SK-N-SH (cell line): ENCODE measurements at regions not wholly inside any gene's neighbourhood (a gene's known extent, or its start where the extent isn't known, plus 50 kb on each side); places are given as distances from the start of the nearest gene placed in this dataset.

Experiments
- CTCF ChIA-PET: fragments of 300-600, 350-600 bp; formaldehyde crosslinking; extraction: SDS; loops from one replicate; lab custom pipeline; 2021; lab: Yijun Ruan, JAX
- POLR2A ChIA-PET: fragments of 350-600 bp; sonication (Branson Sonifier 250); formaldehyde crosslinking; extraction: SDS; loops from one replicate; lab custom pipeline; 2020; ENCODE audit warnings: antibody characterized with exemption, inconsistent platforms; lab: Yijun Ruan, JAX
- DNase-seq: peaks from one replicate; pipeline ENCODE4 v3.0.0; 2012
- H2AFZ ChIP-seq: fragments of 200-600 bp; sonication (generic); 2 replicates; pipeline ENCODE4 v1.8.1; 2016; ENCODE audit warnings: antibody characterized with exemption, mild to moderate bottlenecking, low read depth
- H3F3A ChIP-seq: fragments of 200-600 bp; sonication (generic); replicated peaks from 2 replicates; pipeline ENCODE3; 2016; ENCODE audit warnings: antibody characterized with exemption, mild to moderate bottlenecking; ENCODE audit not compliant: insufficient read depth
- H3K27ac ChIP-seq, 2 experiments: fragments of 200-500 bp in 1 of 2; fragments of 200-600 bp in 1 of 2; sonication (Bioruptor generic) in 1 of 2; sonication (generic), shearing (Covaris generic) in 1 of 2; 2 replicates each; pipeline versions ENCODE4 v1.5.1 to v1.6.1; 2014 to 2016; ENCODE audit warnings: low read depth in 2 of 2, inconsistent platforms in 1 of 2, low read length in 1 of 2, mild to moderate bottlenecking in 1 of 2, mixed read lengths in 1 of 2
- H3K27me3 ChIP-seq: fragments of 200-600 bp; sonication (generic), shearing (Covaris generic); 2 replicates; pipeline ENCODE4 v1.6.1; 2016; ENCODE audit warnings: mixed run types; ENCODE audit not compliant: insufficient read depth
- H3K36me3 ChIP-seq, 2 experiments: fragments of 200-500 bp in 1 of 2; fragments of 200-600 bp in 1 of 2; sonication (Bioruptor generic) in 1 of 2; sonication (generic) in 1 of 2; replicated peaks in 1 of 2; 2 replicates each; pipeline versions ENCODE3 to v1.5.1; 2014 to 2016; ENCODE audit warnings: low read length in 1 of 2, mild to moderate bottlenecking in 1 of 2; ENCODE audit not compliant: insufficient read depth in 2 of 2, control insufficient read depth in 1 of 2
- H3K4me1 ChIP-seq, 2 experiments: fragments of 200-500 bp in 1 of 2; fragments of 200-600 bp in 1 of 2; sonication (Bioruptor generic) in 1 of 2; sonication (generic), shearing (Covaris generic) in 1 of 2; 2 replicates each; pipeline versions ENCODE4 v1.5.1 to v1.6.1; 2014 to 2016; ENCODE audit warnings: low read depth in 1 of 2, low read length in 1 of 2, mixed run types in 1 of 2; ENCODE audit not compliant: insufficient read depth in 2 of 2, control insufficient read depth in 1 of 2
- H3K4me2 ChIP-seq: fragments of 200-600 bp; sonication (generic), shearing (Covaris generic); 2 replicates; pipeline ENCODE4 v1.6.1; 2017; ENCODE audit warnings: mixed run types
- H3K4me3 ChIP-seq, 2 experiments: fragments of 200-500 bp in 1 of 2; fragments of 200-600 bp in 1 of 2; sonication (Bioruptor generic) in 1 of 2; sonication (generic), shearing (Covaris generic) in 1 of 2; 2 replicates each; pipeline versions ENCODE4 v1.5.1 to v1.8.1; 2014 to 2016; ENCODE audit warnings: low read depth in 2 of 2, inconsistent platforms in 1 of 2, low read length in 1 of 2, mild to moderate bottlenecking in 1 of 2, mixed read lengths in 1 of 2, moderate library complexity in 1 of 2
- H3K79me2 ChIP-seq: fragments of 200-600 bp; sonication (generic); 2 replicates; pipeline ENCODE4 v1.8.1; 2017; ENCODE audit warnings: mild to moderate bottlenecking; ENCODE audit not compliant: insufficient read depth
- H3K9ac ChIP-seq: fragments of 200-600 bp; sonication (generic); 2 replicates; pipeline ENCODE4 v1.6.1; 2017; ENCODE audit warnings: mixed run types
- H3K9me2 ChIP-seq: fragments of 200-600 bp; sonication (generic); 2 replicates; pipeline ENCODE4 v1.6.1; 2017; ENCODE audit warnings: mixed run types
- H3K9me3 ChIP-seq: fragments of 200-600 bp; sonication (generic); 2 replicates; pipeline ENCODE4 v1.6.1; 2017; ENCODE audit warnings: mixed run types, mild to moderate bottlenecking, moderate library complexity
- H4K20me1 ChIP-seq: fragments of 200-600 bp; sonication (generic); 2 replicates; pipeline ENCODE4 v1.6.1; 2017; ENCODE audit warnings: mild to moderate bottlenecking, mixed run types; ENCODE audit not compliant: insufficient read depth
- CHD2 ChIP-seq: fragments of 150-350 bp; IDR thresholded peaks from 2 replicates; pipeline ENCODE4 v1.6.1; 2018; ENCODE audit warnings: low read length; ENCODE audit not compliant: partially characterized antibody
- EP300 ChIP-seq, 2 experiments: IDR thresholded peaks; 2 replicates each; pipeline versions ENCODE4 v1.4.0 to v1.6.1; 2012; ENCODE audit warnings: borderline replicate concordance in 1 of 2, low read depth in 1 of 2, low read length in 1 of 2
- FOSL2 ChIP-seq: IDR thresholded peaks from 2 replicates; pipeline ENCODE4 v1.4.0; 2012; ENCODE audit warnings: low read depth, mild to moderate bottlenecking, moderate library complexity, borderline replicate concordance
- FOXJ3 ChIP-seq: sonication (generic); formaldehyde crosslinking; IDR thresholded peaks from 2 replicates; pipeline ENCODE4 v1.5.1; 2020; ENCODE audit warnings: mild to moderate bottlenecking, missing genetic modification reagents
- FOXM1 ChIP-seq: IDR thresholded peaks from 2 replicates; pipeline ENCODE4 v1.4.0; 2012; ENCODE audit warnings: low read depth, mild to moderate bottlenecking
- GABPA ChIP-seq: IDR thresholded peaks from 2 replicates; pipeline ENCODE4 v1.4.0; 2012; ENCODE audit warnings: low read depth, mild to moderate bottlenecking
- GATA2 ChIP-seq: sonication (generic); formaldehyde crosslinking; IDR thresholded peaks from 2 replicates; pipeline ENCODE4 v1.5.0; 2020; ENCODE audit warnings: mild to moderate bottlenecking, missing genetic modification reagents
- MXI1 ChIP-seq: IDR thresholded peaks from 2 replicates; pipeline ENCODE4 v1.6.1; 2012; ENCODE audit warnings: mild to moderate bottlenecking, low read depth, low read length, improper control_type of control experiment
- POLR2AphosphoS5 ChIP-seq: IDR thresholded peaks from 2 replicates; pipeline ENCODE4 v1.6.1; 2012; ENCODE audit warnings: low read depth, low read length
- RAD21 ChIP-seq: IDR thresholded peaks from 2 replicates; pipeline ENCODE4 v1.6.1; 2012; ENCODE audit warnings: mild to moderate bottlenecking, low read length
- RCOR1 ChIP-seq: fragments of 150-350 bp; IDR thresholded peaks from 2 replicates; pipeline ENCODE4 v1.6.1; 2017; ENCODE audit warnings: antibody characterized with exemption, low read length
- RFX5 ChIP-seq: IDR thresholded peaks from 2 replicates; pipeline ENCODE4 v1.6.1; 2012; ENCODE audit warnings: mild to moderate bottlenecking, improper control_type of control experiment, low read length
- RXRA ChIP-seq: IDR thresholded peaks from 2 replicates; pipeline ENCODE4 v1.4.0; 2012; ENCODE audit warnings: low read depth, mild to moderate bottlenecking, borderline replicate concordance
- YY1 ChIP-seq: IDR thresholded peaks from 2 replicates; pipeline ENCODE4 v1.4.0; 2012; ENCODE audit warnings: low read depth, mild to moderate bottlenecking
- WGBS: methylation state at CpG from one replicate; pipeline ENCODE4 v1.1.6; 2017; ENCODE audit warnings: low lambda C conversion rate; 5-methylcytosine and 5-hydroxymethylcytosine counted together
- TF ChIP-seq, protein P1 (sequence below): IDR thresholded peaks from 2 replicates; pipeline ENCODE4 v1.6.1; 2012; ENCODE audit warnings: mild to moderate bottlenecking, low read depth, low read length, moderate library complexity
- TF ChIP-seq, protein P2 (sequence below): IDR thresholded peaks from 2 replicates; pipeline ENCODE4 v1.4.0; 2012; ENCODE audit warnings: low read depth, borderline replicate concordance
- TF ChIP-seq, protein P3 (sequence below): IDR thresholded peaks from 2 replicates; pipeline ENCODE4; 2012

DNA sequence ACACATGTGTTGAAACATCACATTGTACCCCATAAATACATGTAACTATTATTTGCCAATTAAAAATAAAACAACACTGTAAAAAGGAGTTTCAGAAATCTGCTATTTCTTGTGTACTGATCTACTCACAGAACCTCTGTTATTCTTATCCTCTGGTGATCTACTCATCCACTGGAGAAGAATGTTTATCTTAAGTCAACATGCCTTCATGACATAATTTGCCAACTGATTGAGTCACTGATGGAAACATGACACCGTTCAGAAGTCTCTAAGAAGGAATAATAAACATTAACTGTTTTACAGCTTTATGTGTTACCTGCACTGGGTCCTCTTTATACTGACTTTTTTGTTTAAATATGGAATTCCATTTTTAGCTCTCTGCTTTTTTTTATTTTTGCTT, 555.2 kb downstream of the DCDC2C start:
- H3K36me3 ChIP-seq: no peaks in the 10 kb centered on the region
- no peaks in the 10 kb centered on the region for H3K79me2 ChIP-seq
- H3K27ac ChIP-seq: no peak overlapping the region
- WGBS: 0% methylated on average over 1 of the region's 1 CpG
- CTCF ChIA-PET: no interaction called here
- H3F3A ChIP-seq: no peaks in the 10 kb centered on the region
- no peak for TF ChIP-seq RXRA
- TF ChIP-seq, protein P1, sequence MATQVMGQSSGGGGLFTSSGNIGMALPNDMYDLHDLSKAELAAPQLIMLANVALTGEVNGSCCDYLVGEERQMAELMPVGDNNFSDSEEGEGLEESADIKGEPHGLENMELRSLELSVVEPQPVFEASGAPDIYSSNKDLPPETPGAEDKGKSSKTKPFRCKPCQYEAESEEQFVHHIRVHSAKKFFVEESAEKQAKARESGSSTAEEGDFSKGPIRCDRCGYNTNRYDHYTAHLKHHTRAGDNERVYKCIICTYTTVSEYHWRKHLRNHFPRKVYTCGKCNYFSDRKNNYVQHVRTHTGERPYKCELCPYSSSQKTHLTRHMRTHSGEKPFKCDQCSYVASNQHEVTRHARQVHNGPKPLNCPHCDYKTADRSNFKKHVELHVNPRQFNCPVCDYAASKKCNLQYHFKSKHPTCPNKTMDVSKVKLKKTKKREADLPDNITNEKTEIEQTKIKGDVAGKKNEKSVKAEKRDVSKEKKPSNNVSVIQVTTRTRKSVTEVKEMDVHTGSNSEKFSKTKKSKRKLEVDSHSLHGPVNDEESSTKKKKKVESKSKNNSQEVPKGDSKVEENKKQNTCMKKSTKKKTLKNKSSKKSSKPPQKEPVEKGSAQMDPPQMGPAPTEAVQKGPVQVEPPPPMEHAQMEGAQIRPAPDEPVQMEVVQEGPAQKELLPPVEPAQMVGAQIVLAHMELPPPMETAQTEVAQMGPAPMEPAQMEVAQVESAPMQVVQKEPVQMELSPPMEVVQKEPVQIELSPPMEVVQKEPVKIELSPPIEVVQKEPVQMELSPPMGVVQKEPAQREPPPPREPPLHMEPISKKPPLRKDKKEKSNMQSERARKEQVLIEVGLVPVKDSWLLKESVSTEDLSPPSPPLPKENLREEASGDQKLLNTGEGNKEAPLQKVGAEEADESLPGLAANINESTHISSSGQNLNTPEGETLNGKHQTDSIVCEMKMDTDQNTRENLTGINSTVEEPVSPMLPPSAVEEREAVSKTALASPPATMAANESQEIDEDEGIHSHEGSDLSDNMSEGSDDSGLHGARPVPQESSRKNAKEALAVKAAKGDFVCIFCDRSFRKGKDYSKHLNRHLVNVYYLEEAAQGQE: no peak
- no peak for TF ChIP-seq RFX5
- no peak for TF ChIP-seq CHD2
- TF ChIP-seq, protein P2, sequence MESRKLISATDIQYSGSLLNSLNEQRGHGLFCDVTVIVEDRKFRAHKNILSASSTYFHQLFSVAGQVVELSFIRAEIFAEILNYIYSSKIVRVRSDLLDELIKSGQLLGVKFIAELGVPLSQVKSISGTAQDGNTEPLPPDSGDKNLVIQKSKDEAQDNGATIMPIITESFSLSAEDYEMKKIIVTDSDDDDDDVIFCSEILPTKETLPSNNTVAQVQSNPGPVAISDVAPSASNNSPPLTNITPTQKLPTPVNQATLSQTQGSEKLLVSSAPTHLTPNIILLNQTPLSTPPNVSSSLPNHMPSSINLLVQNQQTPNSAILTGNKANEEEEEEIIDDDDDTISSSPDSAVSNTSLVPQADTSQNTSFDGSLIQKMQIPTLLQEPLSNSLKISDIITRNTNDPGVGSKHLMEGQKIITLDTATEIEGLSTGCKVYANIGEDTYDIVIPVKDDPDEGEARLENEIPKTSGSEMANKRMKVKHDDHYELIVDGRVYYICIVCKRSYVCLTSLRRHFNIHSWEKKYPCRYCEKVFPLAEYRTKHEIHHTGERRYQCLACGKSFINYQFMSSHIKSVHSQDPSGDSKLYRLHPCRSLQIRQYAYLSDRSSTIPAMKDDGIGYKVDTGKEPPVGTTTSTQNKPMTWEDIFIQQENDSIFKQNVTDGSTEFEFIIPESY: no peak
- no peak for TF ChIP-seq MXI1
- no peak for TF ChIP-seq FOXJ3 (CRISPR knock-in tag)
- TF ChIP-seq YY1: no peak
- no peak for TF ChIP-seq GATA2 (CRISPR knock-in tag)
- TF ChIP-seq POLR2AphosphoS5: no peak
- TF ChIP-seq RCOR1: no peak
- TF ChIP-seq EP300 (IDR thresholded peaks at IDR 0.05; ENCODE audit: borderline replicate concordance in 1 of 2, low read depth in 1 of 2, low read length in 1 of 2): no peak
- no peak for TF ChIP-seq FOSL2
- TF ChIP-seq FOXM1: no peak
- TF ChIP-seq GABPA: no peak
- TF ChIP-seq RAD21: no peak
- TF ChIP-seq, protein P3, sequence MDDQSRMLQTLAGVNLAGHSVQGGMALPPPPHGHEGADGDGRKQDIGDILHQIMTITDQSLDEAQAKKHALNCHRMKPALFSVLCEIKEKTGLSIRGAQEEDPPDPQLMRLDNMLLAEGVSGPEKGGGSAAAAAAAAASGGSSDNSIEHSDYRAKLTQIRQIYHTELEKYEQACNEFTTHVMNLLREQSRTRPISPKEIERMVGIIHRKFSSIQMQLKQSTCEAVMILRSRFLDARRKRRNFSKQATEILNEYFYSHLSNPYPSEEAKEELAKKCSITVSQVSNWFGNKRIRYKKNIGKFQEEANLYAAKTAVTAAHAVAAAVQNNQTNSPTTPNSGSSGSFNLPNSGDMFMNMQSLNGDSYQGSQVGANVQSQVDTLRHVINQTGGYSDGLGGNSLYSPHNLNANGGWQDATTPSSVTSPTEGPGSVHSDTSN: no peak
- H3K9ac ChIP-seq: no peak overlapping the region
- no peaks in the 10 kb centered on the region; a peak in 1 of 4 replicates for H3K4me1 ChIP-seq
- H3K9me2 ChIP-seq: no peaks in the 10 kb centered on the region
- H3K27me3 ChIP-seq: no peaks in the 10 kb centered on the region
- H3K9me3 ChIP-seq: no peaks in the 10 kb centered on the region
- H3K4me3 ChIP-seq: no peak overlapping the region
- no peak overlapping the region for H2AFZ ChIP-seq
- POLR2A ChIA-PET: no interaction called here
- no peak overlapping the region for H3K4me2 ChIP-seq
- no peaks in the 10 kb centered on the region for H4K20me1 ChIP-seq
- DNase-seq: no peak
